ENCODE measurements at regions not wholly inside any gene's neighbourhood (a gene's known extent, or its start where the extent isn't known, plus 50 kb on each side); places are given as distances from the start of the nearest gene placed in this dataset.

GRCh38 chr2:41992671-41993434 lies 55.0 kb upstream of the PKDCC start:
- Mint-ChIP-seq H3K9me3 (no peaks in the 10 kb centered on the region), H3K4me3 (no peak overlapping the region), H3K4me1 (ENCODE audit: low read depth) (no peaks in the 10 kb centered on the region), H3K36me3 (ENCODE audit: low read depth) (no peaks in the 10 kb centered on the region), H3K27me3 (ENCODE audit: low read depth) (peaks cover 4% of the 10 kb centered on the region), H3K27ac (no peak overlapping the region)
- DNase-seq (ENCODE audit: low spot score) = no peak

GRCh38 chr2:41993435-41993925 lies 54.3 kb upstream of the PKDCC start:
- Mint-ChIP-seq H3K27me3 (ENCODE audit: low read depth) (peaks cover 4% of the 10 kb centered on the region), H3K36me3 (ENCODE audit: low read depth) (no peaks in the 10 kb centered on the region), H3K27ac (no peak overlapping the region), H3K4me1 (ENCODE audit: low read depth) (no peaks in the 10 kb centered on the region), H3K9me3 (no peaks in the 10 kb centered on the region), H3K4me3 (no peak overlapping the region)
- DNase-seq (ENCODE audit: low spot score) = no peak

- Mint-ChIP-seq H3K9me3 (no peaks in the 10 kb centered on the region), H3K36me3 (ENCODE audit: low read depth) (no peaks in the 10 kb centered on the region), H3K4me3 (no peak overlapping the region), H3K4me1 (ENCODE audit: low read depth) (no peaks in the 10 kb centered on the region), H3K27me3 (ENCODE audit: low read depth) (peaks cover 4% of the 10 kb centered on the region), H3K27ac (no peak overlapping the region)
- no peak for DNase-seq (ENCODE audit: low spot score)
Observed at GRCh38 chr2:41994233-41994637, 53.6 kb upstream of the PKDCC start.

DNA sequence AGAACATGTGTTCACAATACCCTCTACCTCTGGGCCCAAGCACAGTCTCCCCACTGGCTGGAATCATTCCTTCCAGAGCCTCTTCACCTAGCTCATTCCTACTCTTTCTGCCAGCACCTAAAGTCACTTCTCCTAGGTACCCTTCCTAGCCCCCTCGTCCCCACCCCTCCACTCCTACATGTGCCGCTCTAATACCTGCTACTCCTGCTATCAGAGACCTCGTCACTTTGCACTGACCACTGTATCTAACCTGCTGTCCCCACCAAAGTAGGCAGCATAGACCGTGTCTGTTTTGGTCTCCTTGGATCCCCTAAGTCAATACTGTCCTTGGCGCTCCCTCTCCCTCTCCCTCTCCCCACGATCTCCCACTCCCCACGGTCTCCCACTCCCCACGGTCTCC lies 53.2 kb upstream of the PKDCC start:
- Mint-ChIP-seq H3K9me3 (no peaks in the 10 kb centered on the region), H3K27ac (no peak overlapping the region), H3K27me3 (ENCODE audit: low read depth) (peaks cover 2% of the 10 kb centered on the region)

DNA sequence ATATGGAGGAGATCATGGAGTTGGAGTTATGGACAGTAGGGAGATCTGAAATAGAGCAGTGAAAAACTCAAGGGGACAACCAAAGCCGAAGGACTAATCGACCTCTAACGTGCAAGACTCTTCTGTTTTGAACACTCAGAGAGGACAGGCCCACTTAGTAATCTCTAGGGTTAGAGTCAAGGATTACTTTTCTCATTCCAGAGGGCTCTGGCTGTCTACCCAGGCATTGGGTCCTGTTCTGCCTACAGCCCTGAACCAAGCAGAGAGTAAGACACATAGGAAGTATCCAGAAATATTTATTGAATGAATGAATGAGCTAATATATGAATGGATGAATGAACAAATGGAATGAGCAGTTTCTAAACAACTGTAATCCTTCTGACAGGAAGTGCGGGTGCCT lies 50.3 kb upstream of the PKDCC start:
- no peak for DNase-seq (ENCODE audit: low spot score)
- no peaks in the 10 kb centered on the region for H3K9me3 Mint-ChIP-seq
- peaks cover 2% of the 10 kb centered on the region for H3K27me3 Mint-ChIP-seq (ENCODE audit: low read depth)
- H3K27ac Mint-ChIP-seq = no peak overlapping the region
- no peaks in the 10 kb centered on the region for H3K4me1 Mint-ChIP-seq (ENCODE audit: low read depth)
- no peak overlapping the region for H3K4me3 Mint-ChIP-seq
- no peaks in the 10 kb centered on the region for H3K36me3 Mint-ChIP-seq (ENCODE audit: low read depth)

More for the DNA sequence above, 53.2 kb upstream of the PKDCC start:
- H3K36me3 Mint-ChIP-seq (ENCODE audit: low read depth) = no peaks in the 10 kb centered on the region
- DNase-seq (ENCODE audit: low spot score) = no peak
- no peaks in the 10 kb centered on the region for H3K4me1 Mint-ChIP-seq (ENCODE audit: low read depth)
- H3K4me3 Mint-ChIP-seq = no peak overlapping the region

Measured in T-helper 2 cell treated with Interferon-gamma antibody and Interleukin-4, amounts not matched to agents 5 μg/mL and 100 μg/mL, for 36 hours (primary cell).